Mucosa of stomach (tissue), 1 donor: ENCODE measurements at regions not wholly inside any gene's neighbourhood (a gene's known extent, or its start where the extent isn't known, plus 50 kb on each side); places are given as distances from the start of the nearest gene placed in this dataset.

Experiments used
- H3K27me3 ChIP-seq: one replicate; pipeline ENCODE4 v1.7.0; 2013; ENCODE audit warnings: mild to moderate bottlenecking, low read length; ENCODE audit not compliant: control insufficient read depth, insufficient read depth
- H3K36me3 ChIP-seq: one replicate; pipeline ENCODE4 v1.7.0; 2013; ENCODE audit warnings: low read length; ENCODE audit not compliant: control insufficient read depth, insufficient read depth
- H3K4me1 ChIP-seq: one replicate; pipeline ENCODE4 v1.7.0; 2013; ENCODE audit warnings: mild to moderate bottlenecking, low read length; ENCODE audit not compliant: control insufficient read depth, insufficient read depth
- H3K4me3 ChIP-seq: one replicate; pipeline ENCODE4 v1.7.0; 2013; ENCODE audit warnings: low read length
- H3K9ac ChIP-seq: one replicate; pipeline ENCODE4 v1.7.0; 2013; ENCODE audit warnings: mild to moderate bottlenecking, low read length, moderate library complexity
- H3K9me3 ChIP-seq: one replicate; pipeline ENCODE4 v1.7.0; 2013; ENCODE audit warnings: mild to moderate bottlenecking, low read length, moderate library complexity; ENCODE audit not compliant: control insufficient read depth
- donor health status: Pancreatic carcinoma.

DNA sequence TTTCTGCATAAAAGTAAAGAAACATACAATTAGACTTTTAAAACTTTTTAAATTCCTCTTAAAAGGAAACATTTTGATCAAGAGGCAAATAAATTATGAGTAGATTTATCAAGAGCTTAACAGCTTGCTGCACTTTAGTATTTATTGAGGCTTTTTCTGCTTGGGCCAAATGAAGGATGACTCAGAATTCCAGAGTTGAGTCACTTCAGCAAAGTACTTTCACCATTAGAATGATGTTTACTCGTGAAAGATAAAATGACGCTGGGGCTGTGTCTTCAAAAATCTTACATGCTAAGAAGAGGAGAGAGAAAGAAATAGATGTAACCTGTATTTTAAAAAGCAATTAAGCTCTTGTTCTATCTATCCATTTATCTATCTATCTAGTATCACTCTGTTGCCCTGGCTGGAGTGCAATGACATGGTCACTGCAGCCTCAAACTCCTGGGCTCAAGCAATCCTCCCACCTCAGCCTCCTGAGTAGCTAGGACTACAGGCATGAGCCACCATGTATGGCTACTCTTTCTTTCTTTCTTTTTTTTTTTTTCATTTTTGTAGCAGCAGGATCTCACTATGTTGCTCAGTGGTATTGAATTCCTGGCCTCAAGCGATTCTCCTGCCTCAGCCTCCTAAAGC is 75.3 kb upstream of the RIOK3 start:
- no peaks in the 10 kb centered on the region for H3K9me3 ChIP-seq
- H3K9ac ChIP-seq: no peak overlapping the region
- peaks cover 17% of the 10 kb centered on the region for H3K4me1 ChIP-seq
- no peaks in the 10 kb centered on the region for H3K27me3 ChIP-seq
- H3K36me3 ChIP-seq: no peaks in the 10 kb centered on the region
- no peak overlapping the region for H3K4me3 ChIP-seq

DNA sequence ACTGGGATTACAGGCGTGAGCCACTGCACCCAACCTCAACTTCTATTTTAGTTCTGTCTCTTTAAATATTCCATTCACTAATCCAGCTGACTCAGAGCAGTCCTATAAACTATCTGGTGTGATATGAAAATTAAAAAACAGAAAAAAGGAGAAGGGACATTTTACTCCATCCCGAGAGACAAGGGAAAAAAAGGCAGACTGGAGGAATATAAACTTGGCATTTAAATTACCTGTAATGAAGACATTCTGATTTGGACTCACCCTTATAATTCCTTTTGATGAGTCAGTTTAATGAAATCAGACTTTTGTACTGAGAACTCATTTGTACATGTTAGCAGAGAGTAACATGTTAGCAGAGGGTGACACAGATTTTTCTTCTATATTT is 74.8 kb upstream of the RIOK3 start:
- Histone ChIP-seq H3K4me3 (no peak overlapping the region), H3K27me3 (no peaks in the 10 kb centered on the region), H3K36me3 (no peaks in the 10 kb centered on the region), H3K9ac (no peak overlapping the region), H3K9me3 (no peaks in the 10 kb centered on the region), H3K4me1 (peaks cover 17% of the 10 kb centered on the region)

- H3K9me3 ChIP-seq: no peaks in the 10 kb centered on the region
- no peak overlapping the region for H3K9ac ChIP-seq
- H3K4me3 ChIP-seq: no peak overlapping the region
- no peaks in the 10 kb centered on the region for H3K27me3 ChIP-seq
- no peaks in the 10 kb centered on the region for H3K36me3 ChIP-seq
- H3K4me1 ChIP-seq: peaks cover 17% of the 10 kb centered on the region
Measured at GRCh38 chr18:23380001-23380550, 73.0 kb upstream of the RIOK3 start.

DNA sequence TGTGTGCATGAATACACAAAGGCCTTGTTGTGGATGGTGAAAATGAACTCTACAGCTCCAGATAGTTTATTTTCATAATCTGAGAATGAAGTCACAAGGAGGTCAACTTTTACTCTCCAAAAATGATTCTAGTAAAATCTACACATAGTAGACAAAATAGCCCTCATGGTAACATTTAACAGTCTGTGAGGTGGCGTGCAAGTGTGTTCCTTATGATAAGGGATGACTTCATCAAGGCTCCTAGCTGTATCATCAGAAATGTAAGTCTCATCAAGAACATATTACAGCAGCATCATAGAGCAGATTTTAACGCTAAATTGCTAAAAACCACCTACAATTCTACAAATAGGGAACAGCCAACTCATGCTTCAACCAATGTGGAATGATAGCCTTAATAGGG is 72.3 kb upstream of the RIOK3 start:
- H3K4me1 ChIP-seq: peaks cover 23% of the 10 kb centered on the region
- no peaks in the 10 kb centered on the region for H3K36me3 ChIP-seq
- no peak overlapping the region for H3K9ac ChIP-seq
- no peaks in the 10 kb centered on the region for H3K27me3 ChIP-seq
- no peaks in the 10 kb centered on the region for H3K9me3 ChIP-seq
- no peak overlapping the region for H3K4me3 ChIP-seq

DNA sequence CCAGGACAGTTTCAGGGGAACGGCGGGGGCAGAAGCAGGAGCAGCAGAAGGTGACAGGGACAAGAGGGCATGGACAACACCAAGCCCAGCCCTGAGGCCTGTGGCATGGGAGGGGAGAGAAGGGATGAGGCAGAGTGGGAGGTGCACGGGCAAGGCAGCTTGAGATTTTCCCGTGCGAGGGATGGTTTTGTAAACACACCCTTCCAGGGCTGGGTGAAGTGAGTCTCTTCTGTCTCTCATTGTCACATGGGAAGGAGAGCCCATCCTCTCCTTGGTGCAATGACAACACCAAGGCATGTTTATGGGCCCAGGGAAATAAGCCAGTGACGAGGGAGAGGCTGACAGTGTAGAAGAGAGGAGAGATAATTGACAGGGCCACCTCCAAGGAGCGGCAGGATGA is 69.6 kb upstream of the RIOK3 start:
- H3K36me3 ChIP-seq: no peaks in the 10 kb centered on the region
- no peak overlapping the region for H3K4me3 ChIP-seq
- H3K4me1 ChIP-seq: peaks cover 15% of the 10 kb centered on the region
- H3K9me3 ChIP-seq: no peaks in the 10 kb centered on the region
- H3K27me3 ChIP-seq: no peaks in the 10 kb centered on the region
- H3K9ac ChIP-seq: no peak overlapping the region

- peaks cover 11% of the 10 kb centered on the region for H3K4me1 ChIP-seq
- H3K27me3 ChIP-seq: no peaks in the 10 kb centered on the region
- no peaks in the 10 kb centered on the region for H3K9me3 ChIP-seq
- no peaks in the 10 kb centered on the region for H3K36me3 ChIP-seq
- no peak overlapping the region for H3K4me3 ChIP-seq
- no peak overlapping the region for H3K9ac ChIP-seq
Measured at GRCh38 chr18:23384778-23385736, 68.0 kb upstream of the RIOK3 start.

- Histone ChIP-seq H3K4me3 (no peak overlapping the region), H3K4me1 (peaks cover 6% of the 10 kb centered on the region), H3K9ac (no peak overlapping the region), H3K27me3 (no peaks in the 10 kb centered on the region), H3K9me3 (no peaks in the 10 kb centered on the region), H3K36me3 (no peaks in the 10 kb centered on the region)
Measured at GRCh38 chr18:23386317-23386716, 66.8 kb upstream of the RIOK3 start.

DNA sequence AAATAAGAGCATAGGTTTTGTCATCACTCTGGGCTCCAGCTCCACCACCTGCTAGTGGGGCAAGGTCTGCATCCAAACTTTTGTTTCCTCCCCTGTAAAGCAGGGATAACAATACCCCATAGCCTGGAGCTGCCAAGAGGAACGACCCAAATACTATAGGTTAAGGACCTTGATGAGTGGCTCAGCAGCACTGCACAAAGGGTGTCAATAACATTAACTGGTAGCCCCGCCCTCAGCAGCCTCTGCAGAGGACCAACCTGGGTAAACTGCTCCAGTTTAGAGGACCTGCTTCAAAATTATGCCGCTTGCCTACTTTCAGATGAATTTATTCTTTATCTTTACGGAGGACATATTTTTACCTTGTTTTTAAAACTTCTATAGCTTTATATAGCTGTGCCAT is 65.8 kb upstream of the RIOK3 start:
- Histone ChIP-seq H3K4me3 (no peak overlapping the region), H3K4me1 (peaks cover 6% of the 10 kb centered on the region), H3K27me3 (no peaks in the 10 kb centered on the region), H3K9me3 (no peaks in the 10 kb centered on the region), H3K36me3 (no peaks in the 10 kb centered on the region), H3K9ac (no peak overlapping the region)

GRCh38 chr18:23388357-23388756 is 64.7 kb upstream of the RIOK3 start:
- Histone ChIP-seq H3K9ac (no peak overlapping the region), H3K4me3 (no peak overlapping the region), H3K27me3 (no peaks in the 10 kb centered on the region), H3K36me3 (no peaks in the 10 kb centered on the region), H3K4me1 (peaks cover 6% of the 10 kb centered on the region), H3K9me3 (no peaks in the 10 kb centered on the region)

DNA sequence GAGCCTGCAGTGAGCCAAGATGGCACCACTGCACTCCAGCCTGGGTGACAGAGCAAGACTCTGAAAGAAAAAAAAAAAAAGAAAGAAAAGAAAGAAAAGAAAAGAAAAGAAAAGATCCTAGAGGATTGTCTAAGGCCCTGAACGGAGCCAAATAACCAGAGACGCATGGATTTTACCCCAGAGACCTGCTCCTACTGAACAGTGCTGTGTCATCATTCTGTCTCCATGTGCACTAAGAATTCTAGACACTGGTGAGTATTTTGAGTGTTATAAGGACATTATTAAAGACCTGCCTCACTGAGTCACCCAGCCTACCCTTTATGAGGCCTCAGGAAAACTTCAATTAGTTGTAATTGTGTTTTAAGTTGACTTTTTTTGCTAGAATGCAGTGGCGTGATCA is 61.9 kb upstream of the RIOK3 start:
- no peak overlapping the region for H3K9ac ChIP-seq
- H3K4me3 ChIP-seq: no peak overlapping the region
- no peaks in the 10 kb centered on the region for H3K4me1 ChIP-seq
- H3K36me3 ChIP-seq: no peaks in the 10 kb centered on the region
- H3K9me3 ChIP-seq: no peaks in the 10 kb centered on the region
- H3K27me3 ChIP-seq: no peaks in the 10 kb centered on the region

GRCh38 chr18:23397907-23398306 is 55.2 kb upstream of the RIOK3 start:
- no peaks in the 10 kb centered on the region for H3K27me3 ChIP-seq
- H3K36me3 ChIP-seq: no peaks in the 10 kb centered on the region
- no peak overlapping the region for H3K4me3 ChIP-seq
- no peak overlapping the region for H3K9ac ChIP-seq
- H3K9me3 ChIP-seq: no peaks in the 10 kb centered on the region
- peaks cover 9% of the 10 kb centered on the region for H3K4me1 ChIP-seq

DNA sequence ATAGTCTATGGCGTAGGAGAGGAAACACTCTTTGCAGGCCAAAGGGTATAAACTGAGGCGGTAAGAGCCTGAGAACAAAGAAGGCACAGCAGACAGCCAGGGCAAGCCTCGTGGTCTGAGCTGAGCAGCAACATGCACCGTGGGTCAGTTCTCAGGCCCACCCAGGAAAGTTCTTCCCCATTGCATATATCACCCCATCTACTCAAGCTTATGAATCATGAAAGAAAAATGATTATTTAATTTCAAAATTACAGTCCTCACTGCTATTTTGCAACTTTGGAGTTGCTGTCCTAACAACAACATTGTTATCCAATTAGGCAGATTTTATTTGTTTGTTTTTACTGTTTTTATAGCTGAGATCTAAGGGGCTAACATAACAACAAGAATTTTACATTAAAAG is 54.7 kb upstream of the RIOK3 start:
- Histone ChIP-seq H3K4me3 (no peak overlapping the region), H3K9ac (no peak overlapping the region), H3K27me3 (no peaks in the 10 kb centered on the region), H3K9me3 (no peaks in the 10 kb centered on the region), H3K4me1 (peaks cover 9% of the 10 kb centered on the region), H3K36me3 (no peaks in the 10 kb centered on the region)
